ENCODE measurements at regions not wholly inside any gene's neighbourhood (a gene's known extent, or its start where the extent isn't known, plus 50 kb on each side); places are given as distances from the start of the nearest gene placed in this dataset.

DNA sequence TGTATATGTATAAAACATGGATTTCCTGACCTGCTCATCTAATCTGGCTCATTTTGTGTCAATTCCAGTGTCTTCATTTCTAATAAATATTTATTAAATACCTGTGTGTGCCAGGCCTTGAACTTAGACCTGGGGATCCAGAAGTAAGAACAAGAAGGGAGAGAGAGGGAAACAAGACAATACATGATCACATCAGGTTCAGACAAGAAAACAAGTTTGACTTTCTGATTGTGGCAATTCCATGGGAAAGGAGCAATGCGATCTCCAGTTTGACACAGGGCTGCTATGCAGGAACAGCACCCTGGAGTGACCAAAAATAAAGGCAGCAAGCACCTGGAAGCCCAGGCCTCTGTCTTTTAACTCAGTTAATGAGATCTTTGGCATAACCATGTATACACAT is 198.1 kb upstream of the ACTBL2 start:
- Histone ChIP-seq H3K36me3 (ENCODE audit: insufficient read depth, low read length) (no peaks in the 10 kb centered on the region), H3K4me1 (ENCODE audit: insufficient read depth, low read length) (no peaks in the 10 kb centered on the region), H3K9ac (ENCODE audit: low read depth, low read length) (no peak overlapping the region), H3K9me3 (ENCODE audit: control insufficient read depth, insufficient read depth, low read length) (no peaks in the 10 kb centered on the region)

DNA sequence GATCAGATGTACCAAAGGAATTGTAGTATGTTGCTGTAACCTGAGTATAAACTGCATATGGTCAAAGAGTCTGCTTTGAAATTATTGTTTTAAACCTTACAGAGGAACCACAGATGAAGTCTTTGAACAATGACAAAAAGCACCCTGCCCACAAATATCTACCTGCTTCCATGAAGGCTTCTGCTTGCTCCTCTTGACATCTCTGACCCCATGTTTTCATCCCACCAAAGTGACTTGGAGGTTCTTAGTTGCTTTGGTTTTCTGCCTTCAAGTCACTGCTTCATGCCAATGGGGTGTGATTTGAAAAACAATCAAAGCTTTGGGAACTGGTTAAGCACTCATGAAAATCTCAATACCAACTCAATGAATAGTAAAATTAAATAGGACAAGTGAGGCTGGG is 194.6 kb upstream of the ACTBL2 start:
- H3K9ac ChIP-seq (ENCODE audit: low read depth, low read length), result no peak overlapping the region
- no peaks in the 10 kb centered on the region for H3K9me3 ChIP-seq (ENCODE audit: control insufficient read depth, insufficient read depth, low read length)
- no peaks in the 10 kb centered on the region for H3K4me1 ChIP-seq (ENCODE audit: insufficient read depth, low read length)
- H3K36me3 ChIP-seq (ENCODE audit: insufficient read depth, low read length), result no peaks in the 10 kb centered on the region

DNA sequence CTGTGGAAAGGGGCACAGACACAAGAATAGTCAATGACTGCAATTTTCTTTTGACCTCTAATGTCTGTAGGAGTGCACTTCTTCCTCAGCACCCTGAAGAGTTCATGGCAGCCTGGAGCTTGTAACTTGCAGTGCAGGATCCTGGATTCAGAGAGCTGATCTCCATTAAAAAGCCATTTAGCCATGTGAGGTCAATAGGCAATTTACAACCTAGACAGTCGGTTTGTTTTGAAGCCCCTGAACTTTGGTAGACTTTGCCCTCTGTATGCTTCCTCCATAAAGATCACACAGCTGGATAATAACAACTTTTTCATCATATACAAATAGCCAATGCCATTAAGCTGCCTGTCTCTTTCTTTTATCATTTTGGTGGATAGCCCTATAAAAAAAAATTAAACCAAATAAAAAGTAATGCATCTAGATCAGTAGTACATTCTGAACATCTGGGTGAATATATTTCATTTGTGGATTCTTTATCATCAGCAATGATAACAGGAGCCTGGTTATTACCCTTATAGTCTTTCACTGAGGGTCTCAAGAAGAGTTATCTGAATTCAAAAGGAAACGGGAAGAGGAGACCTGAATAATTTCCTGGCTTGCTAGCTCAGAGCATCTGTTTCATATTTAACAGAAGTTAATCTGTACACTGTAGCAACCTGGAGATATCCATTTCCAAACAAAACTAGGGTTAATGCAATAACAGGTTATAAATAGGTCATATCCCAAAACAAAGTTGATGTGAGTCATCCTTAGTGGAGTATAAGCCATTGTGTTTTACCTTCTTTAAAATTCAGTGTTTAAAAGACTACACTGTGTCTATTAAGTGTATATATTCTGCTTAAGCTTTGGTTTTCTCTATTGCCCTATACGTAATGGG is 193.8 kb upstream of the ACTBL2 start:
- H3K9me3 ChIP-seq (ENCODE audit: control insufficient read depth, insufficient read depth, low read length), result no peaks in the 10 kb centered on the region
- H3K4me1 ChIP-seq (ENCODE audit: insufficient read depth, low read length), result no peaks in the 10 kb centered on the region
- H3K9ac ChIP-seq (ENCODE audit: low read depth, low read length), result no peak overlapping the region
- no peaks in the 10 kb centered on the region for H3K36me3 ChIP-seq (ENCODE audit: insufficient read depth, low read length)

GRCh38 chr5:57675236-57675635 is 192.6 kb upstream of the ACTBL2 start:
- Histone ChIP-seq H3K4me1 (ENCODE audit: insufficient read depth, low read length) (no peaks in the 10 kb centered on the region), H3K9ac (ENCODE audit: low read depth, low read length) (no peak overlapping the region), H3K36me3 (ENCODE audit: insufficient read depth, low read length) (no peaks in the 10 kb centered on the region), H3K9me3 (ENCODE audit: control insufficient read depth, insufficient read depth, low read length) (no peaks in the 10 kb centered on the region)

DNA sequence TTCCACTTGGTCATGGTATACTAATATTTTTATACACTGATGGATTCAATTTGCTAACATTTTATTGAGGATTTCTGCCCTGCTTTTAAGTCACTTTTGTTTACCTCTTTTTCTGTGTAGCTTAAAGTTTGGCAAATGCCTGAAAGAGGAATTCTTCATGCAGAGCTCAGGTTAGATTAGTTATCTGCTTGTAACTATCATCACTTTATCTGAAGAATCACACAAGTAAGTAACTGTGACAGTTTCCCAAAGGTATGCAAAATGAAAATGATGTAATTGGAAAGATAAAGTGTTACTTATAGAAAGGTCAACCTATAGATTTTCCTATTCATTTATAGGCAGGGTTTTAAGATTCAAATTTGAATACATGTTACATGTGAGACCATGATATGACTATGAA is 188.8 kb upstream of the ACTBL2 start:
- H3K36me3 ChIP-seq (ENCODE audit: insufficient read depth, low read length), result no peaks in the 10 kb centered on the region
- no peaks in the 10 kb centered on the region for H3K4me1 ChIP-seq (ENCODE audit: insufficient read depth, low read length)
- H3K9me3 ChIP-seq (ENCODE audit: control insufficient read depth, insufficient read depth, low read length), result no peaks in the 10 kb centered on the region
- H3K9ac ChIP-seq (ENCODE audit: low read depth, low read length), result no peak overlapping the region

DNA sequence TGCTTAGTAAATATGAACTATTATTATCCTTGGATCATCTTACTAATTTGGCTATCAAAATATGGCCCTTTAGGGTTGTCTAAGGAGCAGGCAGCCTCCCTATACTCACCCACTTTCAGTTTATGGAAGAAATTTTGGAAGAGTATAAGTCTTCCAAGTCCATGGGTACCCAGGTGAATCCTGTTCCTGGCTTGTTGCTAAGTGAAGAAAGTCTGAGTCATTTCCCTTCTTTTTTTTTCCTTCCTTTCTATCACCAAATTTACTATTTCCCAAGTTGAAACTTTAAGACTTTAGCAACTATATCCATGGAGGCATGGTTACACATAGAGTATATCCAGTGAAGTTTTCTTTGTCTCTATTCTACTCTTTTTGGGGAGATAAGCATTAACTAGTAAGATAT is 184.0 kb upstream of the ACTBL2 start:
- H3K9me3 ChIP-seq (ENCODE audit: control insufficient read depth, insufficient read depth, low read length), result no peaks in the 10 kb centered on the region
- no peaks in the 10 kb centered on the region for H3K4me1 ChIP-seq (ENCODE audit: insufficient read depth, low read length)
- H3K9ac ChIP-seq (ENCODE audit: low read depth, low read length), result no peak overlapping the region
- H3K36me3 ChIP-seq (ENCODE audit: insufficient read depth, low read length), result no peaks in the 10 kb centered on the region

DNA sequence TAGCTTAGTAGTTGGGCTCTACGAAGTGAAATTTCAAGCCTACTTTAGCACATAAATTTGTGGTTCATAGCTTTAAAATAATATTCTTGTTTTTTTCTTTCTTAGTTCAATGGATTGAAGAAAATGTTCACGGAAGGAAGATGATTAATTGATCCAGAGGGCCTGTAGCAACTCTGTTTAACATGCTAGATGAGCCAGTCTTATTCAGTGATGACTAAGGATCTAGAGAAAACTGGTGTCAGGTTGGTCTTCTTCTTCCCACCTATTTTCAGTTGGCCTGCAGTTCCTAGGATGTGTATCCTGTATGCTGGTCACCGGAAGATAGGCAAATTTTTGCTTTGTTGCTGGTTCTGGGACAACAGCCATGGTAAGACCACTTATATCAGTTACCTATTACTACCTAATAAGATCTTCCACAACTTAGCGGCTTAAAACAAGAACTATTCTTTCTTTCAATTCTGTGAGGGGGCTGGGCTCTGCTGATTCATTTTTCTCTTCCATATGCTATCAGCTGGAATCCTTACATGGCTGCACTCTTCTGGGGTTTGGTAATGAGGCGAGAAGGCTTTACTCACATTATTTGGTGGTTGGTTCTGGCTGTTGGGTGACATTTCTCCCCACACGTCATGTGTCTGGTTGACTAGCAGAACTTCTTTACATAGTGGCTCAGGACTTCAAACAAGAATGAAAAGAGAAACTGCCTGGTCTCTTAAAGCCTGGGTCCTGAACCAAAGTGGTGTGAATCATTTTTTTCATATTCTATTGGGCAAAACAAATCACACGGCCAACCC is 182.7 kb upstream of the ACTBL2 start:
- H3K9me3 ChIP-seq (ENCODE audit: control insufficient read depth, insufficient read depth, low read length), result no peaks in the 10 kb centered on the region
- no peaks in the 10 kb centered on the region for H3K4me1 ChIP-seq (ENCODE audit: insufficient read depth, low read length)
- no peaks in the 10 kb centered on the region for H3K36me3 ChIP-seq (ENCODE audit: insufficient read depth, low read length)
- no peak overlapping the region for H3K9ac ChIP-seq (ENCODE audit: low read depth, low read length)

DNA sequence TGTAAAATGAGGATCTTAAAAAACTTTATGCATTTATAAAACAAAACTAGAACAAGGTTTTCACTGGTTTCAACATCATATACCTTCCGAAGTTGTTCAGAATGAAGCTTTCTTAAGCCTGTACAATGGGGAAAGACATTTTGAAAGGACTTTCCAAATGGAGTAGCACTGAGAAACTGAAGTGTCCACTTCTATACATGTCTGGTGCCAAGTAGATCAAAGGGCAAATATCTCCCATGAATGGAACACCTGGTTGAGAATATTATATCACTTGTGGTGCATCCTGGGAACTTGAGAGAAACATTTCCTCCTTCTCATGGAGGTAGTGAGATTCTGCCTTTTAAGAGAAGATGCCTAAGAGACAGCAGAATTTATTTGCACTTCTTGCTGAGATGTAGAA is 182.1 kb upstream of the ACTBL2 start:
- no peaks in the 10 kb centered on the region for H3K36me3 ChIP-seq (ENCODE audit: insufficient read depth, low read length)
- no peaks in the 10 kb centered on the region for H3K9me3 ChIP-seq (ENCODE audit: control insufficient read depth, insufficient read depth, low read length)
- H3K9ac ChIP-seq (ENCODE audit: low read depth, low read length), result no peak overlapping the region
- H3K4me1 ChIP-seq (ENCODE audit: insufficient read depth, low read length), result no peaks in the 10 kb centered on the region

- no peaks in the 10 kb centered on the region for H3K9me3 ChIP-seq (ENCODE audit: control insufficient read depth, insufficient read depth, low read length)
- H3K4me1 ChIP-seq (ENCODE audit: insufficient read depth, low read length), result no peaks in the 10 kb centered on the region
- no peak overlapping the region for H3K9ac ChIP-seq (ENCODE audit: low read depth, low read length)
- H3K36me3 ChIP-seq (ENCODE audit: insufficient read depth, low read length), result no peaks in the 10 kb centered on the region
Observed at GRCh38 chr5:57663466-57663865, 180.9 kb upstream of the ACTBL2 start.

DNA sequence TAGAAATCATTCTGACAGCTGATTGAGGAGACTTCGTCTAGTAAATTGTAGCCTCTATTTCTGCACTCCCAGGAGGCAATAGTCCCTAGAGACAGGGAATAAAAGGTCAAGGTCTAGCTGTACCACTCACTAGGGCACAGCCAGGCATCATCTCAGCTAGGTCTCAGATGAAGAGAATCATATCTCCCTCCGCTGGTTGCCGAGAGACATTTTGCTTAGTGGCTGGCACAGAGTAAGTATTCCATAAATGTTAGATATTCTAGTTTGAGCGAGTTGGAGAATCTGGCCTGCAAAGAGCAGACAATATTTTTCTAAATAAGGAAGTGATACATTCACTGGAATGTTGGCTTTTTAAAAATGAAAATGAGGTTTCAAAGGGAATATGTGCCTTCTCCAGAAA is 180.4 kb upstream of the ACTBL2 start:
- Histone ChIP-seq H3K4me1 (ENCODE audit: insufficient read depth, low read length) (no peaks in the 10 kb centered on the region), H3K36me3 (ENCODE audit: insufficient read depth, low read length) (no peaks in the 10 kb centered on the region), H3K9me3 (ENCODE audit: control insufficient read depth, insufficient read depth, low read length) (no peaks in the 10 kb centered on the region), H3K9ac (ENCODE audit: low read depth, low read length) (no peak overlapping the region)

DNA sequence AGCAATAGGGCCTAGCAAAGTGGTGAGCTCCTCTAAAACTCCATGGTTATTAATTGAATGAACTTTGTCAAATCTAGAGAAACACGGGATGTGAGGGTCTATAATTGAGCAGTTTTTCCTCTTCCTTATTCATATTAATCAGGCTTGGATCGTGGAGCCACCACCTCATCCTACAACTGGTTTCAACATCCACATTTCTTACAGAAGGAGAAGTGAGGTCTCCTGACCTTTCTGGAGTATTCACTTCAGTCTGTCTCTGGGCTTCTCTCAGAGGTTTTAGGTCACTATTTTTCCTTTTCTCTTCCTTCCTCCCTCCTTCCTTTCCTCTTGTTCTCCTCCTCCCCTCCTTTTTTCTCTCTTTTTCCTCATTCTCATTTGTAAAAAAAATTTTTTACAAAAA is 177.3 kb upstream of the ACTBL2 start:
- H3K36me3 ChIP-seq (ENCODE audit: insufficient read depth, low read length), result no peaks in the 10 kb centered on the region
- H3K9ac ChIP-seq (ENCODE audit: low read depth, low read length), result no peak overlapping the region
- no peaks in the 10 kb centered on the region for H3K9me3 ChIP-seq (ENCODE audit: control insufficient read depth, insufficient read depth, low read length)
- no peaks in the 10 kb centered on the region for H3K4me1 ChIP-seq (ENCODE audit: insufficient read depth, low read length)

- Histone ChIP-seq H3K9me3 (ENCODE audit: control insufficient read depth, insufficient read depth, low read length) (no peaks in the 10 kb centered on the region), H3K9ac (ENCODE audit: low read depth, low read length) (no peak overlapping the region), H3K4me1 (ENCODE audit: insufficient read depth, low read length) (no peaks in the 10 kb centered on the region), H3K36me3 (ENCODE audit: insufficient read depth, low read length) (no peaks in the 10 kb centered on the region)
Observed at GRCh38 chr5:57658018-57658417, 175.4 kb upstream of the ACTBL2 start.

DNA sequence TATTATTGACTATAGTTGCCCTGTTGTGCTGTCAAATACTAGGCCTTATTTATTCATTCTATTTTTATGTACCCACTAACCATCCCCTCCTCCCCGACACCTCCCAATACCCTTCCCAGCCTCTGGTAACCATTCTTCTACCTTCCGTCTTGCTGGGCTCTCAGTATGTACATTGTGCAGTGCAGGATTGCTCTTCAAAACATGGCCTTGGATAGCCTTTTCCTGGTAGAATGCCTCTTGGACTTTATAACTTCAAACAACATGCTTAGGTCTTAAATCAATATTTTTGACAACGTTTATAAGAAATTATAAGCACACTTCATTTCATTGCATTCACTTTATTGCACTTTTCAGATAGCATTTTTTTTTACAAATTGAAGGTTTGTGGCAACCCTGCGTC is 172.6 kb upstream of the ACTBL2 start:
- Histone ChIP-seq H3K4me1 (ENCODE audit: insufficient read depth, low read length) (peaks cover 7% of the 10 kb centered on the region; the same call in 1 of the 2 replicates), H3K36me3 (ENCODE audit: insufficient read depth, low read length) (no peaks in the 10 kb centered on the region), H3K9me3 (ENCODE audit: control insufficient read depth, insufficient read depth, low read length) (no peaks in the 10 kb centered on the region), H3K9ac (ENCODE audit: low read depth, low read length) (no peak overlapping the region)

DNA sequence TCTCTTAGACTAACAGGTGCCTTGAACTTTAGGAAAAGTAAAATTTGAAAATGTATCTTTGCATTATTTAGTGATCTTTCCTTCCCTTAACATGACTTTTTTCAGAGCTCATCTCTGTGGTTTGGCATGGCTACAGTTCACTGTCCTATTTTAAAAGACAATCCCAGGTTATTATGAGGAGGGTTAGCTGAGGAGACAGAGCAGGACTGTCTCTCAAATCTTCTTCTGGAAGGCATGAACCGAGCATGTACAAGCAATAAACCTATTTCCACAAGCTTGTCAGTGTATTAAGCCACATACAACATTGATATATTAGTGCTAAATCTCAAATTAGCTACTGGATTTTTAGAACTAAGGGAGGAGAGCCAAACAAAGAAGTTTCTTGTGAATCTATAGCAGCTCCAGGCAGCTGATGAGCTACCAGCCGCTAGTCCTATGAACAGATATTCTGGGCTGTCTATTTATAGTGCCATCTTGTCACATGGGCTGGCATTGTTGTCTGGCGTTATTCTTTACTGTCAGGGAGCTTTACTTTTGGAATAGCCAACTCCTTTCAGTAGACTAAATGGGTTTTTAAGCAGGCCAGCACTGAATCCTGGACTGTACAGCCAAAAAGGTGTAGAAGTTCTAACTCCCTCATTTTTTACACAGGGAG is 171.2 kb upstream of the ACTBL2 start:
- no peak overlapping the region for H3K9ac ChIP-seq (ENCODE audit: low read depth, low read length)
- no peaks in the 10 kb centered on the region for H3K9me3 ChIP-seq (ENCODE audit: control insufficient read depth, insufficient read depth, low read length)
- peaks cover 7% of the 10 kb centered on the region; the same call in 1 of the 2 replicates for H3K4me1 ChIP-seq (ENCODE audit: insufficient read depth, low read length)
- no peaks in the 10 kb centered on the region for H3K36me3 ChIP-seq (ENCODE audit: insufficient read depth, low read length)

Data from ES-I3 (cell line).